ENCODE measurements at regions not wholly inside any gene's neighbourhood (a gene's known extent, or its start where the extent isn't known, plus 50 kb on each side); places are given as distances from the start of the nearest gene placed in this dataset.

GRCh38 chr18:61616111-61616610 lies 276.6 kb downstream of the RNF152 start:
- no peak for DNase-seq
- Histone ChIP-seq H3K27me3 (no peaks in the 10 kb centered on the region), H3K9me3 (no peaks in the 10 kb centered on the region), H3K4me1 (no peaks in the 10 kb centered on the region), H3K36me3 (no peaks in the 10 kb centered on the region), H3K27ac (no peak overlapping the region), H3K4me3 (no peak overlapping the region)
- TF ChIP-seq POLR2A (IDR thresholded peaks at IDR 0.05): no peak

DNA sequence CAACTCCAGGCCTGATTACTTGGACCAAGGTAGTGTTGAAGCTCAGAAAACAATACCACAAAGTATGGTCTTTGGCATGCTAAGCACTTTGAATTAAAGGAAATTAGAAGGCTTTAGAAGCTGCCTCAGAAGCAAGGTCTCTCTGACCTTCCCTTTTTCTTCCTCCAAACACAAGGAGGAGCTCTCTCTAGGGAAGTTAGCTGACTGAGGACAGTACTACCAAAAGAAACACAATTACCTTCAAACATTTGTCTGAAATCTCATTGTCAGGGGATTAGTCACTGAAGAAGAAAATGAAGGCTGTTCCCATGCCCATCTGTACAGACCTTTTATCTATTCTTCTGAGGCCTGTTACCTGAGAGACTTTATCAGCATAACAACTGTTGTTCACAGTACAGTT lies 279.3 kb downstream of the CDH20 start:
- H3K4me1 ChIP-seq: no peaks in the 10 kb centered on the region
- H3K27ac ChIP-seq: no peak overlapping the region
- TF ChIP-seq POLR2A (IDR thresholded peaks at IDR 0.05): no peak
- TF ChIP-seq, protein P1, sequence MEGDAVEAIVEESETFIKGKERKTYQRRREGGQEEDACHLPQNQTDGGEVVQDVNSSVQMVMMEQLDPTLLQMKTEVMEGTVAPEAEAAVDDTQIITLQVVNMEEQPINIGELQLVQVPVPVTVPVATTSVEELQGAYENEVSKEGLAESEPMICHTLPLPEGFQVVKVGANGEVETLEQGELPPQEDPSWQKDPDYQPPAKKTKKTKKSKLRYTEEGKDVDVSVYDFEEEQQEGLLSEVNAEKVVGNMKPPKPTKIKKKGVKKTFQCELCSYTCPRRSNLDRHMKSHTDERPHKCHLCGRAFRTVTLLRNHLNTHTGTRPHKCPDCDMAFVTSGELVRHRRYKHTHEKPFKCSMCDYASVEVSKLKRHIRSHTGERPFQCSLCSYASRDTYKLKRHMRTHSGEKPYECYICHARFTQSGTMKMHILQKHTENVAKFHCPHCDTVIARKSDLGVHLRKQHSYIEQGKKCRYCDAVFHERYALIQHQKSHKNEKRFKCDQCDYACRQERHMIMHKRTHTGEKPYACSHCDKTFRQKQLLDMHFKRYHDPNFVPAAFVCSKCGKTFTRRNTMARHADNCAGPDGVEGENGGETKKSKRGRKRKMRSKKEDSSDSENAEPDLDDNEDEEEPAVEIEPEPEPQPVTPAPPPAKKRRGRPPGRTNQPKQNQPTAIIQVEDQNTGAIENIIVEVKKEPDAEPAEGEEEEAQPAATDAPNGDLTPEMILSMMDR (IDR thresholded peaks at IDR 0.05): peak in 2 of 6 experiments; percentile 14 to 26
- DNase-seq: no peak
- no peaks in the 10 kb centered on the region for H3K36me3 ChIP-seq
- no peaks in the 10 kb centered on the region for H3K9me3 ChIP-seq
- H3K27me3 ChIP-seq: no peaks in the 10 kb centered on the region
- no peak overlapping the region for H3K4me3 ChIP-seq

DNA sequence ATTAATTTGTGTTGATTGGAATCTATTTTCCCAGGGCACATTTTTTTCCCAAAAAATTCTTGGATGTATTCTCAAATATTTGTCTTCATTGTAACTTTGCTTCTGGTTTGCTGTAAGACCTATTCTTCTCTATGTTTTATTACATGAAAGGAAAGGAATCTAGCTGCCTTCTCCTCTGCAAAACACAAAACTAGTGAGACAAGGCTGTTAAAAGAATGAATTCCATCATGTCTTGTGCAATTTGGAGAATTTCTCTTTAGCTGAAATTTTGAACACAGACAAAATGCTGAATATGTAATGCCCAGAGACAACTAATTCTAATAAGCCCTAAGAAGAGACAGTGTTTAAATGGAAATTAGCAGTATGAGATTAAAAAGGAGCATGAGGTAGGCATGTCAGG lies 275.9 kb downstream of the CDH20 start:
- peaks cover 0 to 11% (median 0%) of the 10 kb centered on the region in 4 donors for H3K4me1 ChIP-seq
- no peaks in the 10 kb centered on the region for H3K9me3 ChIP-seq
- H3K27me3 ChIP-seq: no peaks in the 10 kb centered on the region
- TF ChIP-seq POLR2A (IDR thresholded peaks at IDR 0.05): no peak
- TF ChIP-seq, protein P1 (IDR thresholded peaks at IDR 0.05): no peak
- no peaks in the 10 kb centered on the region for H3K36me3 ChIP-seq
- no peak overlapping the region for H3K27ac ChIP-seq
- no peak overlapping the region for H3K4me3 ChIP-seq
- no peak for DNase-seq

GRCh38 chr18:61608316-61608715 lies 275.1 kb downstream of the CDH20 start:
- no peak for DNase-seq
- no peaks in the 10 kb centered on the region for H3K36me3 ChIP-seq
- H3K4me3 ChIP-seq: no peak overlapping the region
- no peaks in the 10 kb centered on the region for H3K27me3 ChIP-seq
- no peaks in the 10 kb centered on the region for H3K9me3 ChIP-seq
- TF ChIP-seq, protein P1 (IDR thresholded peaks at IDR 0.05): no peak
- no peak for TF ChIP-seq POLR2A (IDR thresholded peaks at IDR 0.05)
- no peak overlapping the region for H3K27ac ChIP-seq
- peaks cover 0 to 11% (median 0%) of the 10 kb centered on the region in 4 donors for H3K4me1 ChIP-seq

- no peak overlapping the region for H3K4me3 ChIP-seq
- peaks cover 0 to 11% (median 0%) of the 10 kb centered on the region in 4 donors for H3K4me1 ChIP-seq
- no peaks in the 10 kb centered on the region for H3K36me3 ChIP-seq
- H3K27me3 ChIP-seq: no peaks in the 10 kb centered on the region
- H3K27ac ChIP-seq: no peak overlapping the region
- no peaks in the 10 kb centered on the region for H3K9me3 ChIP-seq
- TF ChIP-seq, protein P1 (IDR thresholded peaks at IDR 0.05): no peak
- TF ChIP-seq POLR2A (IDR thresholded peaks at IDR 0.05): no peak
- DNase-seq: no peak
These were observed 274.6 kb downstream of the CDH20 start for GRCh38 chr18:61607867-61608266.

- peaks cover 0 to 11% (median 0%) of the 10 kb centered on the region in 4 donors for H3K4me1 ChIP-seq
- TF ChIP-seq, protein P1 (IDR thresholded peaks at IDR 0.05): no peak
- no peak for TF ChIP-seq POLR2A (IDR thresholded peaks at IDR 0.05)
- peak overlapping the region in 2 of 4 donors; percentile 9 to 18 for H3K27ac ChIP-seq
- no peaks in the 10 kb centered on the region for H3K9me3 ChIP-seq
- no peaks in the 10 kb centered on the region for H3K27me3 ChIP-seq
- peak in 2 of 3 donors; percentile 52 to 53 for DNase-seq
- H3K36me3 ChIP-seq: no peaks in the 10 kb centered on the region
- H3K4me3 ChIP-seq: no peak overlapping the region
These were observed 273.5 kb downstream of the CDH20 start for GRCh38 chr18:61606759-61607158.
